Activated T-helper 2 cell treated with anti-CD3 and anti-CD28 coated beads, Interferon-gamma antibody, Interleukin-2, Interleukin-4, amounts not matched to agents 10 μg/mL and 5 μg/mL and 100 μg/mL, durations not matched to agents 14 hours and 24 hours and 36 hours (primary cell): ENCODE measurements at regions not wholly inside any gene's neighbourhood (a gene's known extent, or its start where the extent isn't known, plus 50 kb on each side); places are given as distances from the start of the nearest gene placed in this dataset.
"Not testable (repeated sequence)": the region's sequence is repeated elsewhere in the genome, so short reads cannot be mapped to it uniquely, and the experiment has no call there.

Experiments used
- DNase-seq: peaks from one replicate; pipeline ENCODE4 v3.0.0; 2021; ENCODE audit warnings: low spot score
- H3K27ac Mint-ChIP-seq: one replicate; pipeline ENCODE4 v1.8.0; 2021; ENCODE audit warnings: mixed read lengths
- H3K27me3 Mint-ChIP-seq: one replicate; pipeline ENCODE4 v1.8.0; 2021; ENCODE audit warnings: low read depth, mixed read lengths
- H3K36me3 Mint-ChIP-seq: one replicate; pipeline ENCODE4 v1.8.0; 2021; ENCODE audit warnings: low read depth, mixed read lengths
- H3K4me1 Mint-ChIP-seq: one replicate; pipeline ENCODE4 v1.8.0; 2021; ENCODE audit warnings: low read depth, mixed read lengths
- H3K4me3 Mint-ChIP-seq: one replicate; pipeline ENCODE4 v1.8.0; 2021; ENCODE audit warnings: low read depth, mild to moderate bottlenecking, moderate library complexity, mixed read lengths
- H3K9me3 Mint-ChIP-seq: one replicate; pipeline ENCODE4 v1.8.0; 2021; ENCODE audit warnings: mixed read lengths
- intact Hi-C: fragments of 100-400 bp; cut with micrococcal nuclease; formaldehyde crosslinking; loops from one replicate; pipeline ENCODE4 v1.15.1; 2023

DNA sequence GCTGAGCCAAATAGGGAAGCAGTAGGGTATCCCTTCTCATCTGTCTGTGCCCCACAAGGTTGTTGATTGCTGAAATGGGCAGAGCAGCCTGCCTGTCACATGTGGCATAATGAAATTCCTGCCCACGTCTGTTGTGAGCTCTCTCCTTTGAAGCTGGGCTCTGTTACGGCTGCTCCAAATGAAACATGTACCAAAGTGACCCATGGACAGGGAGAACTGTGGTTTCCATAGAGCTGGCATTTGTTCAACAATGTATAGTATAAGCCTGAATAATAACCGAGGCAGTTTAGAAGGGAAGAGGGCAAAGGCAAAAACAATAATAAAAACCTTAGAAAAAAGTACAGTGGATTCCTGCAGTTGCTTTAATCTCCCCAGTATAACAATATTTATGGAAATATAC, 149.7 kb downstream of the LYPLAL1 start:
- Mint-ChIP-seq H3K4me3 (no peak overlapping the region), H3K9me3 (peaks cover 9% of the 10 kb centered on the region), H3K27ac (no peak overlapping the region), H3K4me1 (peaks cover 10% of the 10 kb centered on the region), H3K27me3 (peaks cover 41% of the 10 kb centered on the region), H3K36me3 (no peaks in the 10 kb centered on the region)
- intact Hi-C loops, result loop anchor here (10.0 kb wide), 2 partner anchors 141 to 191 kb away; no protein-coding TSS in a partner anchor
- no peak for DNase-seq

GRCh38 chr1:219322766-219323165, 149.1 kb downstream of the LYPLAL1 start:
- no peaks in the 10 kb centered on the region for H3K36me3 Mint-ChIP-seq
- peaks cover 2% of the 10 kb centered on the region for H3K9me3 Mint-ChIP-seq
- intact Hi-C loops, result loop anchor here (10.0 kb wide), 2 partner anchors 142 to 192 kb away; no protein-coding TSS in a partner anchor
- H3K4me3 Mint-ChIP-seq, result no peak overlapping the region
- no peak overlapping the region for H3K27ac Mint-ChIP-seq
- peaks cover 10% of the 10 kb centered on the region for H3K4me1 Mint-ChIP-seq
- DNase-seq, result no peak
- peaks cover 38% of the 10 kb centered on the region for H3K27me3 Mint-ChIP-seq

DNA sequence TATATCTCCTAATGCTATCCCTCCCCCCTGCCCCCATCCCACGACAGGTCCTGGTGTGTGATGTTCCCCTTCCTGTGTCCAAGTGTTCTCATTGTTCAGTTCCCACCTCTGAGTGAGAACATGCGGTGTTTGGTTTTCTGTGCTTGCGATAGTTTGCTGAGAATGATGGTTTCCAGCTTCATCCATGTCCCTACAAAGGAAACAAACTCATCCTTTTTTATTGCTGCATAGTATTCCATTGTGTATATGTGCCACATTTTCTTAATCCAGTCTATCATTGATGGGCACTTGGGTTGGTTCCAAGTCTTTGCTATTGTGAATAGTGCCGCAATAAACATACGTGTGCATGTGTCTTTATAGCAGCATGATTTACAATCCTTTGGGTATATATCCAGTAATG, 146.9 kb downstream of the LYPLAL1 start:
- not testable (repeated sequence) for H3K9me3 Mint-ChIP-seq, H3K36me3 Mint-ChIP-seq, H3K4me1 Mint-ChIP-seq, DNase-seq, H3K4me3 Mint-ChIP-seq, H3K27ac Mint-ChIP-seq
- intact Hi-C loops, result loop anchor here (10.0 kb wide), 2 partner anchors 144 to 194 kb away; no protein-coding TSS in a partner anchor
- peaks cover 31% of the 10 kb centered on the region for H3K27me3 Mint-ChIP-seq

DNA sequence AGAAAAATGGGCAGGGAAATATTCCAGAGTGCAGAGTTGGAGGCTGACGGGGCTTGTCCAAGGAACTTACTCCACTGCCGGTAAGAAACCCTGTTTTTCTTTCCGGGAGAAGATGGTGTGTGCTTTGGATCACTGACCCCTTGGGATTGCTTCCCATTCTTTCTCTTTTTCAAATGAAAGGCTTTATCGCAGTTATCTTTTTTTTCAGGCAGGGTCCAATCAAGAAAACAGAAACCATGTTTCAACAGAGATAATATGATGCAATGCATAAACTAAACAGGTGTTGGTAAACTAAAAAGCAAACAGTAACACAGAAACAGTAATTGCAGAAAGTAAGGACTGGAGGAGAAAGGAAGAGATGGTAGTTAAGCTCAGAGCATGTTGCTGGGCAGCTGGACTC, 145.1 kb downstream of the LYPLAL1 start:
- intact Hi-C loops, result no loop called here
- H3K9me3 Mint-ChIP-seq, result no peaks in the 10 kb centered on the region
- DNase-seq, result no peak
- H3K36me3 Mint-ChIP-seq, result no peaks in the 10 kb centered on the region
- no peaks in the 10 kb centered on the region for H3K4me1 Mint-ChIP-seq
- no peak overlapping the region for H3K4me3 Mint-ChIP-seq
- no peak overlapping the region for H3K27ac Mint-ChIP-seq
- H3K27me3 Mint-ChIP-seq, result peaks cover 28% of the 10 kb centered on the region

GRCh38 chr1:219317762-219318353, 144.2 kb downstream of the LYPLAL1 start:
- Mint-ChIP-seq H3K36me3 (no peaks in the 10 kb centered on the region), H3K9me3 (no peaks in the 10 kb centered on the region), H3K4me3 (no peak overlapping the region), H3K27me3 (peaks cover 24% of the 10 kb centered on the region), H3K4me1 (no peaks in the 10 kb centered on the region), H3K27ac (no peak overlapping the region)
- DNase-seq, result no peak
- intact Hi-C loops, result no loop called here

- intact Hi-C loops, result no loop called here
- Mint-ChIP-seq H3K36me3 (no peaks in the 10 kb centered on the region), H3K27me3 (peaks cover 10% of the 10 kb centered on the region), H3K4me3 (no peak overlapping the region), H3K9me3 (no peaks in the 10 kb centered on the region), H3K4me1 (no peaks in the 10 kb centered on the region), H3K27ac (no peak overlapping the region)
- DNase-seq, result no peak
Observed at GRCh38 chr1:219316066-219316465, 142.4 kb downstream of the LYPLAL1 start.

DNA sequence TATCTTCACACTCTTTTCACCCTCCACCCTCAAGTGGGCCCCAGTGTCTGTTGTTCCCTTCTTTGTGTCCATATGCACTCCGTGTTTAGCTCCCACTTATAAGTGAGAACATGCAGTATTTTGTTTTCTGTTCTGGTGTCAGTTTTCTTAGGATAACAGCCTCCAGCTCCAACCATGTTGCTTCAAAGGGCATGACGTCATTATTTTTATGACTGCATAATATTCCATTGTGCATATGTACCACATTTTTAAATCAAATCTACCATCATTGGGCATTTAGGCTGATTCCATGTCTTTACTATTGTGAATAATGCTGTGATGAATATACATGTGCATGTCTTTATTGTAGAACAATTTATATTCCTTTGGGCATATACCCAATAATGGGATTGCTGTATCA, 140.3 kb downstream of the LYPLAL1 start:
- intact Hi-C loops, result no loop called here
- Mint-ChIP-seq H3K27me3 (peaks cover 2% of the 10 kb centered on the region), H3K36me3 (no peaks in the 10 kb centered on the region), H3K4me3 (no peak overlapping the region), H3K9me3 (no peaks in the 10 kb centered on the region), H3K27ac (no peak overlapping the region), H3K4me1 (no peaks in the 10 kb centered on the region)
- no peak for DNase-seq

DNA sequence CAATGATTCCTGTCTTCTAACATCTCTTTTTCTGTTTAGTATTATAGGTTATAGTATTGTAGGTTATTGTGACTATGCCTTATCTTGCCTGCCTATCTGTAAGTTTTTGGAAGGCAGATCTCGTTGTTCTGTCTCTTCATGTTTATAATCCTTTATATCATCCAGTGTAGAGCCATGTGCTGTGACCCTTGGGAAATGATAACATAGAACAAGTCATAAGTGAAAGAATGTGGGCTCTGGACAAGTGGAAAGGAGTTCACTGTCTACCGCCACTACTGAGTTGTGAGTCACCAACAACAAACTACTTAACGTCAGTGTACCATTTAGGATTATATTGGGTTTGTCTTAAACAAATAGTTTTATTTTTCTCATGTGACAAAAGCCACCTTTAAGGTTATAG, 139.3 kb downstream of the LYPLAL1 start:
- no peaks in the 10 kb centered on the region for H3K27me3 Mint-ChIP-seq
- no peak overlapping the region for H3K27ac Mint-ChIP-seq
- DNase-seq, result no peak
- intact Hi-C loops, result no loop called here
- no peaks in the 10 kb centered on the region for H3K36me3 Mint-ChIP-seq
- H3K4me1 Mint-ChIP-seq, result no peaks in the 10 kb centered on the region
- H3K9me3 Mint-ChIP-seq, result no peaks in the 10 kb centered on the region
- H3K4me3 Mint-ChIP-seq, result no peak overlapping the region

GRCh38 chr1:219310181-219310728, 136.6 kb downstream of the LYPLAL1 start:
- no peak overlapping the region for H3K27ac Mint-ChIP-seq
- H3K36me3 Mint-ChIP-seq, result no peaks in the 10 kb centered on the region
- H3K27me3 Mint-ChIP-seq, result no peaks in the 10 kb centered on the region
- H3K4me1 Mint-ChIP-seq, result no peaks in the 10 kb centered on the region
- no peaks in the 10 kb centered on the region for H3K9me3 Mint-ChIP-seq
- intact Hi-C loops, result no loop called here
- no peak for DNase-seq
- no peak overlapping the region for H3K4me3 Mint-ChIP-seq

DNA sequence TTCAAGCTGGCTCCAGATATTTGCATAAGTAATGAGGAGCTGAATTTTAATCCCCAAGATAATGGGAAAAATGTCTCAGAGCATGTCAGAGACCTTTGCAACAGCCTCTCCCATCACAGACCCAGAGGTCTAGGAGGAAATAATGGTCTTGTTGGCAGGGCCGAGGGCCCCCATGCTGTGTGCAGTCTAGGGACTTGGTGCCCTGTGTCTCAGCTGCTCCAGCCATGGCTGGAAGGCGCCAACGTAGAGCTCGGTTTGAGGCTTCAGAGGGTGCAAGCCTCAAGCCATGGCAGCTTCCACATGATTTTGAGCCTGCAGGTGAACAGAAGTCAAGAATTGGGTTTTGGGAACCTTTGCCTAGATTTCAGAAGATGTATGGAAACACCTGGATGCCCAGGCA, 134.7 kb downstream of the LYPLAL1 start:
- no peak overlapping the region for H3K27ac Mint-ChIP-seq

DNA sequence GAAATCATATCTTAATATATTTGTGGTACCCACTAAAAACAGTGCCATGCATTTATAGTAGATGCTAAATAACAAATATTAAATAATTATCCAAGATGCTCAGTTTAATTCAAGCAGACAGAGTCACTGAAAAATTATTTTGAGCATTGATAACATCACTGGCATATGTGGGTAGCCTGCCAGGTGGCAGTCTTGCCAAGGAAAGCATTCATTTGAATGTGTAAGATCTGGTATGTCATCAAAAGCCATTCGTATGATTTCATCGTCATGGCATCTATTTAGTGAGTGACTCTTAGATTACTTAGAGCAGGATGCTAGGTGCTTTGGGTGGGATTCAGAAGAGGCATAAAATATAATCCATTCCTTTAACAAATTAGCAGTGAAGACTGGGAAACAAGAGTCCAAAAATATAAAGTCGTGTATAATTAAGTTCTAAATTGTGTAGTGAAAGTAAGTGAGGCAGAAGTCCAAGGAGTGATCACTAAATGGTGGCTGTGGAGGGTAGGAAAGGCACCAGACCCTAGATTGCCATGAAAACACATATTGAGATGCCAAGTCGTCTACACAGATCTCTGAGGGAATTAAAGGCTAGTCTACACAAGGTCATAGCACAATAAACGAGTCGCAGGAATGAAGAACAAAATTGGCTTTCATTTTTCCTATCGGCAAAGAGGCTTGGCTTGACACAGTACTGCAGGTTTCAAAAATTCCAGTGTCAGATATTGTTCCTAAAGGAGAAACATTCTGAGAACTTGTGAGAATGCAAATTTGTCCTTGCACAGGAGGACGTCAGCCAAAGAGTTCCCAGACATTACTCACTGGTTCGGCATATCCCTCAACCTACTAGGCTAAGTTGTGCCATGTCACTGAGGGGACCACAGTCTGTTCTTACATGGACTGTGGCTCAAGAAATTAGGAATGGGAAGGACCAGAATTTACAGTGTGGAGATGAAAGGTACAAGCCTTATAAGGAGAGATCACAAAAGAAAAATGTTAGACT, 130.8 kb downstream of the LYPLAL1 start:
- H3K27ac Mint-ChIP-seq, result no peak overlapping the region
- no peak for DNase-seq
- no peaks in the 10 kb centered on the region for H3K27me3 Mint-ChIP-seq
- H3K9me3 Mint-ChIP-seq, result no peaks in the 10 kb centered on the region
- no peaks in the 10 kb centered on the region for H3K4me1 Mint-ChIP-seq
- intact Hi-C loops, result no loop called here
- H3K4me3 Mint-ChIP-seq, result no peak overlapping the region
- H3K36me3 Mint-ChIP-seq, result no peaks in the 10 kb centered on the region

More for the DNA sequence above, 134.7 kb downstream of the LYPLAL1 start:
- no peak overlapping the region for H3K4me3 Mint-ChIP-seq
- no peak for DNase-seq
- no peaks in the 10 kb centered on the region for H3K4me1 Mint-ChIP-seq
- no peaks in the 10 kb centered on the region for H3K9me3 Mint-ChIP-seq
- H3K27me3 Mint-ChIP-seq, result no peaks in the 10 kb centered on the region
- intact Hi-C loops, result no loop called here
- no peaks in the 10 kb centered on the region for H3K36me3 Mint-ChIP-seq

DNA sequence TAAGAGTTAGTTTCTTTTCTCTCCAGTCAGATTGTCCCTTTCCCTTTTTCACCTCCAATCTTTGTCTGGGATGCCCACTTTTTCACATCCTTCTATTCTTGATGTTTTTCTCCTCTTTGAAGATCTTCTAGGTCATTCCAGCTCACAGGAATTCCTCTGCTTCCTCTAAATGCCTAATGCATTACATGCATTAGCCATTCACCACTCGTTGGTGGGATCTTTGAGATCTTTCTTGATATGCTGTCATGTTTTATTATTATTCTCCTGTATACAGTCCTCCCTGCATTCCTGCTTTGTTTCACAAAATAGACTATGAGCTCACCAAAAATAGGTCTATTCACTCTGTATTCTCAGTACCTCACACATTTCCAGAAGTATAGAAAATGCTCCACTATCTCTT, 129.0 kb downstream of the LYPLAL1 start:
- intact Hi-C loops, result no loop called here
- Mint-ChIP-seq H3K4me3 (no peak overlapping the region), H3K27ac (no peak overlapping the region), H3K4me1 (no peaks in the 10 kb centered on the region), H3K9me3 (no peaks in the 10 kb centered on the region), H3K27me3 (no peaks in the 10 kb centered on the region), H3K36me3 (no peaks in the 10 kb centered on the region)
- DNase-seq, result no peak

DNA sequence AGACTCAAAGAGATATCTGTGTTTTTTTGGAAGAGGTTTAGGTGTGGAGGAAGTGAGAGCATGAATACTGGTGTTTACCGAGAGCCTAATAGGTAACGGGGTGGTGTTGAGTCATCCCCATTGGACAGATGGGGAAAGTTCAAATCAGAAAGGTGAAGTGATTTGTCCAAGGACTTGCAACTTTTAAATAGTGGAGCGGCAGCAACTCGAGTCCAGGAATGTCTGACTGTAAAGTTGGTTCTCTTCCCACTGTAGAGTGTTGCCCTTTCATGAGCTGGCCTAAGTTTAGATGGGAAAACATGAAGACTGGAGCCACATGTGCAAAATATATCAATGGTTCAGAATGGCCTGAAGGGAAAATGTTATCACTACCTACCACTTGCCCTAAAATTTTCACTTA, 125.7 kb downstream of the LYPLAL1 start:
- H3K27ac Mint-ChIP-seq, result no peak overlapping the region
- intact Hi-C loops, result no loop called here
- H3K9me3 Mint-ChIP-seq, result no peaks in the 10 kb centered on the region
- DNase-seq, result no peak
- no peak overlapping the region for H3K4me3 Mint-ChIP-seq
- H3K4me1 Mint-ChIP-seq, result no peaks in the 10 kb centered on the region
- H3K27me3 Mint-ChIP-seq, result no peaks in the 10 kb centered on the region
- no peaks in the 10 kb centered on the region for H3K36me3 Mint-ChIP-seq
